T-helper 1 cell treated with Interleukin-12 subunit alpha and Interleukin-12 subunit beta and Interleukin-4 antibody, amounts not matched to agents 30 μg/mL and 1 μg/mL, for 36 hours (primary cell): ENCODE measurements at regions not wholly inside any gene's neighbourhood (a gene's known extent, or its start where the extent isn't known, plus 50 kb on each side); places are given as distances from the start of the nearest gene placed in this dataset.

Experiments used
- H3K27ac Mint-ChIP-seq: one replicate; pipeline ENCODE4 v1.8.0; 2021; ENCODE audit warnings: mild to moderate bottlenecking, mixed read lengths
- H3K27me3 Mint-ChIP-seq: one replicate; pipeline ENCODE4 v1.8.0; 2021; ENCODE audit warnings: low read depth, mixed read lengths
- H3K36me3 Mint-ChIP-seq: one replicate; pipeline ENCODE4 v1.8.0; 2021; ENCODE audit warnings: low read depth, mixed read lengths
- H3K4me1 Mint-ChIP-seq: one replicate; pipeline ENCODE4 v1.8.0; 2021; ENCODE audit warnings: low read depth, mixed read lengths
- H3K4me3 Mint-ChIP-seq: one replicate; pipeline ENCODE4 v1.8.0; 2021; ENCODE audit warnings: mild to moderate bottlenecking, moderate library complexity, mixed read lengths
- H3K9me3 Mint-ChIP-seq: one replicate; pipeline ENCODE4 v1.8.0; 2021; ENCODE audit warnings: mixed read lengths

- Mint-ChIP-seq H3K36me3 (peaks cover 10% of the 10 kb centered on the region), H3K4me1 (peaks cover 12% of the 10 kb centered on the region), H3K4me3 (peak overlapping the region; percentile 67), H3K27me3 (no peaks in the 10 kb centered on the region), H3K9me3 (peaks cover 45% of the 10 kb centered on the region), H3K27ac (no peak overlapping the region)
Measured at GRCh38 chr14:38103542-38104225, 104.0 kb upstream of the SSTR1 start.

DNA sequence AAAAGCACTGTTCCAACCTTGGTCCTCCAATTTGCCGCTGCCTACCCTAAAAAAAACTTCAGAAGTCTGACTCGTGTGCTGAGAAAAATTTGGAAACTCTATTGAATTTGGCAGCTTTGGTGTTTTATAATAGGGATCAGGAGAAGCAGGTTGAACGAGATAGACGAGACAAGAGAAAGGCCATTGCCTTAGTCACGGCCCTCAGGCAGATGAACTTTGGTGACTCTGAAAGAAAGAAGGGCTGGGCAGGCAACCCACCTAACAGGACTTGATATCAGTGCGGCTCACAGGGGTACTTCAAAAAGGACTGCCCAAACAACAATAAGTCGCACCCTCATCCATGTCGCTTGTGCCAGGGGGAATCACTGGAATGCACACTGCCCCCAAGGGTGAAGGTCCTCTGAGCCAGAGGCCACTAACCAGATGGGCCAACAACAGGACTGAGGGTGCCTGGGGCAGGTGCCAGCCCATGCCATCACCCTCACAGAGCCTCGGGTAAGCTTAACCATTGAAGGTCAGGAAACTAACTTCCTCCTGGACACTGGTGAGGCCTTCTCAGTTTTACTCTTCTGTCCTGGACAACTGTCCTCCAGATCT is 102.5 kb upstream of the SSTR1 start:
- Mint-ChIP-seq H3K9me3 (peaks cover 37% of the 10 kb centered on the region), H3K36me3 (peaks cover 10% of the 10 kb centered on the region), H3K27me3 (no peaks in the 10 kb centered on the region), H3K27ac (no peak overlapping the region), H3K4me1 (peaks cover 12% of the 10 kb centered on the region), H3K4me3 (no peak overlapping the region)

DNA sequence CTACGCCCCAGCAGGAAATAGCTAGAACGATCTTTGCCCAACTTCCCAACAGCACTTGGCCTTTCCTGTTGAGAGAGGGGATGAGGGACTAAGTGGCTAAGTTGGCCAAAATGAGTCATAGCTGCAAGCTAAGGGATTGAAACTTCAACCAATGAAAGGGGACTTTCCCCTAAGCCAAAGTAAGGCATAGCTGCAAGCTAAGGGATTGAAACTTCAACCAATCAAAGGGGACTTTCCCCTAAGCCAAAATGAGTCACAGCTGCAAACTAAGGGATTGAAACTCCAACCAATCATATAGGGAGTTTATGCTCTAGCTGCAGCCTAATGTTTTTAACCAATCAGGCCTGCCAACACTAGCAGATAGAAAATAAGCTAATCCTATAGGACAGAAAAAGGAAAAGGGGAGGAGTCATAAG is 100.5 kb upstream of the SSTR1 start:
- Mint-ChIP-seq H3K27me3 (no peaks in the 10 kb centered on the region), H3K4me1 (peaks cover 10% of the 10 kb centered on the region), H3K4me3 (no peak overlapping the region), H3K36me3 (peaks cover 10% of the 10 kb centered on the region), H3K9me3 (peaks cover 30% of the 10 kb centered on the region), H3K27ac (peak overlapping the region; percentile 49)

DNA sequence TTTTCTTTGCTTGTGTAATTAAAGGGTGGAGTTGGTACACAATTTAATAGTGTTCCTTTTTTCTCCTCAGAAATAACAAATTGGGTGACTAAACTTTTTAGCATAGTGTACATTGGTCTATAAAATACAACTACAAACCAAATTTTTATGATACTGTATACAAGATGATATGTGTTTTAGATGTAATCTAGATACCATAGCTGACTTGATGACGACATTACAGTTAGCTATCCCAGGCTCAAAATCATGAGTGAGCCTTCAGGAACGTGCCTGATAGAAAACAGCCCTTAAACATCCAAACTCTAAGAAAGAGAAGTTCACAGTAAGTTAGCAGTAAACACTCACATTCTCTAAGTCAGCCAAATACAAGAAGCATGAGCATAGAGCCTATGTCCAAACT is 99.0 kb upstream of the SSTR1 start:
- Mint-ChIP-seq H3K27ac (no peak overlapping the region), H3K4me1 (peaks cover 9% of the 10 kb centered on the region), H3K36me3 (peaks cover 10% of the 10 kb centered on the region)

GRCh38 chr14:38110258-38110657 is 97.4 kb upstream of the SSTR1 start:
- Mint-ChIP-seq H3K27ac (no peak overlapping the region), H3K4me1 (peaks cover 7% of the 10 kb centered on the region), H3K9me3 (peaks cover 23% of the 10 kb centered on the region), H3K4me3 (no peak overlapping the region), H3K36me3 (peaks cover 10% of the 10 kb centered on the region), H3K27me3 (no peaks in the 10 kb centered on the region)

More for the DNA sequence above, 99.0 kb upstream of the SSTR1 start:
- H3K27me3 Mint-ChIP-seq: no peaks in the 10 kb centered on the region
- no peak overlapping the region for H3K4me3 Mint-ChIP-seq
- peaks cover 29% of the 10 kb centered on the region for H3K9me3 Mint-ChIP-seq

DNA sequence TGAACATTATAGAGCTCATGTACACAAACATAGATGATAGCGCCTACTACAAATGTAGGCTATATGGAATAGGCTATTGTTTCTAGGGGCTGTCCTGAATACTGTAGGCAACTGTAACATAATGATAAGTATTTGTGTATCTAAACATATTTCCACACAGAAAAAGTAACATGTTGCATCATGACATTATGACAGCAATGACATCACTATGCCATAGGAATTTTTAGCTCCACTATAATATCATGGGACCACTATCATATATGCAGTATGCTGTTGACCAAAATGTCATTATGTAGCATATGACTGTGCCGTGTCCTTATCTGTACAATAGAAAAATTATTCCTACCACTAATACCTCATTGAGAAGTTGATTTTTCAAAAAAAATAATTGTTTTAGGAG is 96.7 kb upstream of the SSTR1 start:
- Mint-ChIP-seq H3K4me1 (peaks cover 7% of the 10 kb centered on the region), H3K27ac (no peak overlapping the region), H3K4me3 (no peak overlapping the region), H3K9me3 (peaks cover 16% of the 10 kb centered on the region), H3K27me3 (no peaks in the 10 kb centered on the region), H3K36me3 (peaks cover 8% of the 10 kb centered on the region)

DNA sequence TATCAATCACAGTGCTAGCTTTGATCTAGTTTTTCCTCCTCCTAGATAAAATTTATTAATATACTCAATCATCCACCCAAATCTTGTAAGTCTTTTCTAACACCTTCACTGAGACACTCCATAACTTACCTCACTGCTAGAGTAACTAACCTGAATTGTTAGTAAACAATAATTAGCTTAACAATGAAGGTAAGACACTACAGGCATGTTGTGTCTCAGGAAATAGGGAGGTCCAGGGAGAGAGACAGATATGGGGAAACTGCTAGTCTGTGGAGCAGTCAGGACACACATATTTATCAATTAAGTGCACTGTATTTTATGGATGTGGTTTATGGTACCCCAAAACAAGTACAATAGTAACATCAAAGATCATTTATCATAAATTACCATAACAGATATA is 94.2 kb upstream of the SSTR1 start:
- no peak overlapping the region for H3K4me3 Mint-ChIP-seq

GRCh38 chr14:38116895-38117294 is 90.8 kb upstream of the SSTR1 start:
- Mint-ChIP-seq H3K4me3 (no peak overlapping the region), H3K9me3 (no peaks in the 10 kb centered on the region), H3K36me3 (no peaks in the 10 kb centered on the region), H3K27ac (no peak overlapping the region), H3K27me3 (no peaks in the 10 kb centered on the region), H3K4me1 (peaks cover 4% of the 10 kb centered on the region)

More for the DNA sequence above, 94.2 kb upstream of the SSTR1 start:
- no peaks in the 10 kb centered on the region for H3K36me3 Mint-ChIP-seq
- H3K27ac Mint-ChIP-seq: no peak overlapping the region
- H3K9me3 Mint-ChIP-seq: no peaks in the 10 kb centered on the region
- H3K27me3 Mint-ChIP-seq: no peaks in the 10 kb centered on the region
- H3K4me1 Mint-ChIP-seq: no peaks in the 10 kb centered on the region

DNA sequence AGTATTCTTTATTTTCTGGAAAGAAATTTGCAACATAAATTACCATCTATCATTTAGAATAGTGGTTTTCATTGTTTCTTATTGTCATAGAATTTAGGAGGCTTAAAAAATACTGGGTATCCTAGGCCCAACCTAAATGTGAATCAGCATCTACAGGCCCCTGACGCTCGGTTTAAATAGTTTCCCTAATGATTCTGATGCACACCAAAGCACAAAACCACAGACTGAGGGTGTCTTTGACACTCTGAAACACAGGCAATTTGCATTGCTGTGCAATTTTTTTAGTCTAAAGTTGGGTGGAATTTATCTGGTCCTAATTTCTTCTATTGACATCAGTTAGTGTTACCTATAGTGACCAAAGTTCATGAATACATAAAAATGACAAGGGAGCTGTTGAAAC is 87.6 kb upstream of the SSTR1 start:
- H3K27ac Mint-ChIP-seq: no peak overlapping the region
- H3K9me3 Mint-ChIP-seq: no peaks in the 10 kb centered on the region
- no peaks in the 10 kb centered on the region for H3K27me3 Mint-ChIP-seq
- H3K4me1 Mint-ChIP-seq: peaks cover 4% of the 10 kb centered on the region
- H3K36me3 Mint-ChIP-seq: no peaks in the 10 kb centered on the region
- H3K4me3 Mint-ChIP-seq: no peak overlapping the region

GRCh38 chr14:38121320-38122020 is 86.2 kb upstream of the SSTR1 start:
- Mint-ChIP-seq H3K27ac (no peak overlapping the region), H3K4me1 (peaks cover 4% of the 10 kb centered on the region), H3K9me3 (no peaks in the 10 kb centered on the region), H3K36me3 (no peaks in the 10 kb centered on the region), H3K27me3 (no peaks in the 10 kb centered on the region), H3K4me3 (no peak overlapping the region)

DNA sequence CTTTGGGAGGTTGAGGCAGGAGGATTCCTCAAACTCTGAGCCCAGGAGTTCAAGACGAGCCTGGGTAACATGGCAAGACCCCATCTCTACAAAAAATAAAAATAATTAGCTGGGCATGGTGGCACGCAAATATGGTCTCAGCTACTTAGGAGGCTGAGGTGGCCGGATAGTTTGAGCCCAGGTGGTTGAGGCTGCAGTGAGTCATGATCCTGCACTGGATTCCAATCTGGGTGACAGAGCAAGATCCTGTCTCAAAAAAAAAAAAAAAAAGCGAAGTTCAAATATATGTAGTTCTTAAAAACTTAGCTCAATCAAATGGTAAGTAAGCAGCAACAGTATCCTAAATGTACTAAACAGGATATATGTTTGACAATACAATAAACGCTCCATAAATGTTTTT is 85.5 kb upstream of the SSTR1 start:
- Mint-ChIP-seq H3K4me1 (peaks cover 4% of the 10 kb centered on the region), H3K36me3 (no peaks in the 10 kb centered on the region), H3K27me3 (no peaks in the 10 kb centered on the region), H3K4me3 (no peak overlapping the region), H3K27ac (no peak overlapping the region), H3K9me3 (no peaks in the 10 kb centered on the region)

DNA sequence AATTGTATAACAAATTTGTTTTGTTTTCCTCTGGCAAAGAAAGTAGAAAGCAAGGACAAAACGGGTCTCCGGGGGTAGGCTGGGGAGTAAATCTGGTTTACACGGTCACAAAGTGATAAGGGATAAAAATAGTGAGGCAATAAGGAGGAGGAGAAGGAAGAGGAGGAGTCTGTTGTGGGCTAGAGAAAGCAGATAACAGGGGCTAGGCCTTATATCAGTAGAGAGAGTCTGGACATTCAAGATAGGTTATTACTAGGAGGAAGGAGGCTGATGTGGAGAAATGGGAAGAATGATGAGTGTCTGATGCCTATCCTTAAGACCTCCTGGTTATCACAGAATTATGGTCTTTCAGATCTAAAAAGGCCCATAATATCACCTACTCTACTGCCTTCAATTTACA is 83.2 kb upstream of the SSTR1 start:
- Mint-ChIP-seq H3K27ac (no peak overlapping the region), H3K9me3 (no peaks in the 10 kb centered on the region), H3K4me1 (peaks cover 5% of the 10 kb centered on the region), H3K4me3 (no peak overlapping the region), H3K27me3 (no peaks in the 10 kb centered on the region), H3K36me3 (no peaks in the 10 kb centered on the region)

DNA sequence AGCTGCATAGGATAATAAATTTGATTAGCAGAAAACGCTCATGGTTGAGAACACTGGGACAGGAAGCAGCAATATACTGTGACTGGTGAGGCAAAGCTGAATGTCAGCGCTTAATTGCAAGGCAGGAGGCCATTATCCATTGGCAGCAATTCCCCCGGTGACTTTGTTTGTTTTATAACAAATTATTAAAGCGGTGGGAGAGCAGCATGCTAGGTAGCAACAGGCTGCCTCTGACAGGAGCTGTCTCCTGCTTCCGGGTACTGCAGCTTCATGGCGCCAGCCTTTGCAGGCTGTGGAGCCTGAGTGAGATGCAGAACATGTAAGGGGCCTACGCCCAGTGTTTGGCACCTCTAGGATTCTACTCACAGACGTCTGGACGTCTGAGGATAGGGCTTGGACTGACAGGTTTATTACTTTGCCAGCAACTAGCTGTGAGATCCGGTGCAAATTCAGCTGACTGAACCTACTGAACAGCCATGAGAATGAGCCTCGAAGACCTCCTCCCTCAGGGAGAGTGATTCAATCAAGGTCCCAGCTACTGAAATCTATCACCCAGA is 82.1 kb upstream of the SSTR1 start:
- Mint-ChIP-seq H3K27ac (no peak overlapping the region), H3K9me3 (peaks cover 4% of the 10 kb centered on the region), H3K4me1 (peaks cover 11% of the 10 kb centered on the region), H3K4me3 (no peak overlapping the region), H3K27me3 (no peaks in the 10 kb centered on the region), H3K36me3 (no peaks in the 10 kb centered on the region)

DNA sequence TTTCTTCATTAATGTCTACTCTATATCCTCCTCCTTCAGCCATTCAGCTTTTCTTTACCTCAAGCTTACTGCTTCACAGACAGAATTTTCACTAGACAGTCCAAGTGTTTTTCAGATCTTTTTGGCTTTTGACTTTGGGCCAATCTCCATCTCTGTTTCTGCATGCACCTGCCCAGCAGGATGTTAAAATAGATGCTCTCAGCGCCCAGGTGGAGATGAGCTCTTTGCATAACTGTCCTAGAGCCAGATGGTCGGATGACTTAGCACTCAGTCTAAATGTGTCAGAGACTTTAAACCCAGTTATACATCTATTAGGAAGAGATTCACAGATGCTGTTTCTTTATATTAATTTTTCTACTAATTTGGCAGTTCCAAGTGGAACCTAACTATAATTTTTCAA is 80.3 kb upstream of the SSTR1 start:
- H3K36me3 Mint-ChIP-seq: no peaks in the 10 kb centered on the region
- peaks cover 4% of the 10 kb centered on the region for H3K9me3 Mint-ChIP-seq
- no peak overlapping the region for H3K4me3 Mint-ChIP-seq
- no peaks in the 10 kb centered on the region for H3K27me3 Mint-ChIP-seq
- H3K4me1 Mint-ChIP-seq: peaks cover 7% of the 10 kb centered on the region
- no peak overlapping the region for H3K27ac Mint-ChIP-seq

DNA sequence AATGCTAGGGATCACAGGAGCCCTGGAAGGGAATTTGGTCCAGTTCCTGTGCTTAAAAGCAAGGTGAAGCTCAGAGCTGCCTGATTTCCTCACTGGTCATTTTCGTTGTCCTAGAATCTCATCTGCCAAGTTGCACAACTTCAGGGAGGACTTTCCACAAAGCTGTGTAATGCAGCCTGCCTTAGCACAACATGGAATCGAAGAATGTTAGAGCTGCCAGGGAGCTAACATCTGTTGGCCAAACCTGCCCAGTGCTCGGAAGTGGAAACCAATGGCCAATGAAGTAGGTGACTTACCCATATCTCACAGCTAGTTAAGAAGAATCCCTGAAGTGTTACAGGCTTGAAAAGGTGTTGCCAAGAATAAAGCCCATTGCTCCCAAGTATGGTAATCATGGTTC is 79.9 kb upstream of the SSTR1 start:
- Mint-ChIP-seq H3K36me3 (no peaks in the 10 kb centered on the region), H3K27me3 (no peaks in the 10 kb centered on the region), H3K4me3 (no peak overlapping the region), H3K4me1 (peaks cover 7% of the 10 kb centered on the region), H3K27ac (no peak overlapping the region), H3K9me3 (peaks cover 4% of the 10 kb centered on the region)
